ENCODE measurements at regions not wholly inside any gene's neighbourhood (a gene's known extent, or its start where the extent isn't known, plus 50 kb on each side); places are given as distances from the start of the nearest gene placed in this dataset.

DNA sequence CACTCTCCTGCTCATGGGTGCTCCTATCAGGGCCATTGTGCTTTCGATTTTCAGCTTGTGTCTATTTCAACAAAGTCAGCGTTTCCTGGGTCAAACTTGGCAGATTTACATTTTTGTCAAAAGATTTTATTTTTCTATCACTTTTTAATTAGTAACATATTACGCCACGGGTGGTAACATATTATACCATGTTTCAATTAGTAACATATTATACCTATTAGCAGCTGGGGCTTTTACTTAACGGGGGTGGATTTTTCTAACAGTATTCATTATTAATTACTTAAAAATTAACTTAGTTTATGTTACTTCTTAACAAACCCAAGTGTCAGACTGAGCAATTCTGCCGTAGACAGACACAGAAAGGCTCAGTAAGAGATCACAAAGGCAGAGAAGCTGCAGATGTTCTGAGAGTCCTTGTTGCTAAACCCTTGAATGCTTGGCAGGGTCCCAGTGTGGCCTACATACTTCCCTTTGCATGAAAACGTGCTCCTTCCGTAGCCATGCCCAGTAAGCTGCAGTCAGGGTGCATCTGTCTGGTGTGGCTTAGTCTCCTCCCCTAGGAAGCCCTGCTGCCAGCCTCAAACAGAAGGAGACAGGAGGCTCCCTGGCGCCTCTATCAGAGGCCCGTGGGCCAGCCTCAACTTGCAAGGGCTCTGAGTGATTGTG lies 263.1 kb upstream of the CXCL12 start:
- no peak overlapping the region for H3K4me3 ChIP-seq (ENCODE audit: insufficient read depth in 1 of 2, low read depth in 1 of 2, low read length in 2 of 2)
- no peaks in the 10 kb centered on the region for H3K9me3 ChIP-seq (ENCODE audit: control insufficient read depth, low read length)
- peak overlapping the region; percentile 10 for H3K4me2 ChIP-seq (ENCODE audit: low read length, poor library complexity, severe bottlenecking)
- no peak overlapping the region for H3K23ac ChIP-seq (ENCODE audit: low read length in 2 of 2)
- peak overlapping the region; percentile 96 for H3K27ac ChIP-seq (ENCODE audit: low read length, poor library complexity, severe bottlenecking)
- H2BK12ac ChIP-seq (ENCODE audit: low read length in 2 of 2), result no peak overlapping the region
- no peaks in the 10 kb centered on the region for H3K79me1 ChIP-seq (replicated peaks; ENCODE audit: low read length, poor library complexity, severe bottlenecking)
- H3K14ac ChIP-seq (ENCODE audit: low read length in 2 of 2), result no peak overlapping the region
- peak overlapping the region; percentile 78 for H2BK5ac ChIP-seq (ENCODE audit: low read depth, low read length, poor library complexity, severe bottlenecking)
- H3K4ac ChIP-seq (ENCODE audit: low read depth in 1 of 2, low read length in 2 of 2), result no peak overlapping the region
- no peak overlapping the region for H2BK120ac ChIP-seq (ENCODE audit: low read depth, low read length)
- no peak overlapping the region for H4K8ac ChIP-seq (ENCODE audit: low read length)
- H3K4me1 ChIP-seq (ENCODE audit: control insufficient read depth, insufficient read depth, low read depth, low read length), result peaks cover 20% of the 10 kb centered on the region
- no peak overlapping the region for H4K91ac ChIP-seq (ENCODE audit: low read length)
- H3K9ac ChIP-seq (ENCODE audit: low read length), result peak overlapping the region; percentile 3
- DNase-seq, result no peak
- H2AFZ ChIP-seq (ENCODE audit: low read depth, low read length), result no peak overlapping the region
- no peak overlapping the region for H2BK15ac ChIP-seq (ENCODE audit: low read depth, poor library complexity, severe bottlenecking)
- no peaks in the 10 kb centered on the region for H3K27me3 ChIP-seq (ENCODE audit: control insufficient read depth in 1 of 2, insufficient read depth in 1 of 2, low read length in 2 of 2)
- 84% methylated on average over 6 of the region's 10 CpGs for WGBS
- no peak overlapping the region for H3K18ac ChIP-seq (ENCODE audit: low read depth in 1 of 2, low read length in 2 of 2)
- peak overlapping the region; percentile 52 for H2AK5ac ChIP-seq (ENCODE audit: low read length, severe bottlenecking)
- H3K36me3 ChIP-seq (ENCODE audit: control insufficient read depth in 1 of 2, insufficient read depth in 2 of 2, low read depth in 1 of 2, low read length in 2 of 2), result no peaks in the 10 kb centered on the region

DNA sequence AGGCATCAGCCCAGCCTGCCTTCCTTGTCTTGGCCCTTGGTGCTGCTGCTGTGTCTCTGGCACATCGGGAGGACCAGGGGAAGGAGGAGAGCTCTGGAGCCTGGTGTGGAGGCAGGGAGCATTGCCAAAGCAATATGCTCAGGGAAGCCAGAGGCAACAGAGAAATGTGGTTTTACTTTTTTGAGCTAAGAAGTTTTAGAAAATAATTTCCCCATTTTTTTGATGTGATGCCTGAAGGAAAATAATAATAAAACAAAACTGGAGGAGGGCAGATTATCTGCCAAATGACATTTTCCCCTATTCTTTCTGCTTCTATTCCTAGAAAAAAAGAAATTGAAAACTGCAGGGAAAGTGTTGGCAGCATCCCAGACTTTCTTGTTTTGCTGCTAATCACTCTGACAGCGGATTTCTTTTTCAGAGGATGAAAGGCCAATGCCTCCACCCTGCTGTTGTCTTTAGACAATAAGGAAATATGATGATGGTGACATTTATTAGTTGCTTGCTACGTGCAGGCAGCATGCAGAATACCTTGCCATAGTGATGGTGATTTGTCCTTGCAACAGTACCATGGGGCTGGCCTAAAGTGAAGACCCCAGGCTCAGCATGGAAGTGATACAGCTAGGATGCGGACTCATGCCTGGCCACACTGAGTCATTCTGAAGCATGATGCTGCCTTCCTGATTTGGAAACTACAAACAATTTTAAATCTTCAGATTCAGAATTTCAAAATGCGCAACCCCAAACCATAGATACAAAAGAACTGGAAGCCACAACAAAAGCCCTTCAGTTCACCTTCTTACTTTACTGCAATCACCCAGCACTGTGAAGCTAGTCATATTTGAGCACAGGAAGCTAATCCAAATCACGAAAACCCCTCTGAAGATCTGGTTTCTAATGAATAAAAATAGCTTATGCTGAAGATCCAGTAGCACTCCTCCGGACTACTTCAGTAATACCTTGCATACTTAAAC lies 260.2 kb upstream of the TMEM72 start:
- no peak overlapping the region for H4K8ac ChIP-seq (ENCODE audit: low read length)
- no peaks in the 10 kb centered on the region for H3K27me3 ChIP-seq (ENCODE audit: control insufficient read depth in 1 of 2, insufficient read depth in 1 of 2, low read length in 2 of 2)
- H2BK12ac ChIP-seq (ENCODE audit: low read length in 2 of 2), result no peak overlapping the region
- no peak overlapping the region for H3K14ac ChIP-seq (ENCODE audit: low read length in 2 of 2)
- H3K4me2 ChIP-seq (ENCODE audit: low read length, poor library complexity, severe bottlenecking), result no peak overlapping the region
- peaks cover 20% of the 10 kb centered on the region for H3K4me1 ChIP-seq (ENCODE audit: control insufficient read depth, insufficient read depth, low read depth, low read length)
- H2AFZ ChIP-seq (ENCODE audit: low read depth, low read length), result no peak overlapping the region
- WGBS, result 85% methylated on average over 5 of the region's 7 CpGs
- peak overlapping the region; percentile 70 for H3K9ac ChIP-seq (ENCODE audit: low read length)
- H3K27ac ChIP-seq (ENCODE audit: low read length, poor library complexity, severe bottlenecking), result no peak overlapping the region
- H3K79me1 ChIP-seq (replicated peaks; ENCODE audit: low read length, poor library complexity, severe bottlenecking), result no peaks in the 10 kb centered on the region
- no peak overlapping the region for H3K18ac ChIP-seq (ENCODE audit: low read depth in 1 of 2, low read length in 2 of 2)
- H3K9me3 ChIP-seq (ENCODE audit: control insufficient read depth, low read length), result no peaks in the 10 kb centered on the region
- H3K36me3 ChIP-seq (ENCODE audit: control insufficient read depth in 1 of 2, insufficient read depth in 2 of 2, low read depth in 1 of 2, low read length in 2 of 2), result no peaks in the 10 kb centered on the region
- H3K4me3 ChIP-seq (ENCODE audit: insufficient read depth in 1 of 2, low read depth in 1 of 2, low read length in 2 of 2), result peak overlapping the region in 1 of 2 experiments; percentile 16
- no peak overlapping the region for H3K4ac ChIP-seq (ENCODE audit: low read depth in 1 of 2, low read length in 2 of 2)
- H2AK5ac ChIP-seq (ENCODE audit: low read length, severe bottlenecking), result peak overlapping the region; percentile 54
- DNase-seq, result no peak
- no peak overlapping the region for H4K91ac ChIP-seq (ENCODE audit: low read length)
- no peak overlapping the region for H2BK120ac ChIP-seq (ENCODE audit: low read depth, low read length)
- H2BK15ac ChIP-seq (ENCODE audit: low read depth, poor library complexity, severe bottlenecking), result no peak overlapping the region
- H3K23ac ChIP-seq (ENCODE audit: low read length in 2 of 2), result no peak overlapping the region
- no peak overlapping the region for H2BK5ac ChIP-seq (ENCODE audit: low read depth, low read length, poor library complexity, severe bottlenecking)

DNA sequence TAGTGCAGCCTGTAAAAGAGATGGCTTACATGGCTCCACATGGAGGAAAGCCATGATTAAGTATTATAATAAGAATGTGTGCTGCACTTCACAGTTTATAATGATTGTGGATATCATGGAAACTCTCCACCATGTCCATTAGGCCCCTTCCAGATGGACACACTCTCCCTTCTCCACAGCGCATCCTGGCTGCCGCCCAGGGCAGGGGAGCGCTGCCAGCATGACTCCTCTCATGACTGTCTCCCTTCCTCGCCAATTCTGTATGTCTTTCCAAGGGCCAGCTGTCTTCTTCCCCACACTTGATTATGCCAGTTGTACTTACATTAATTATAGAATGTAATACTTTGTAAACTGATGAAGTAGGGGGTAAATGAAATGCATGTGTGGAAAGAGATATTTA lies 259.3 kb upstream of the TMEM72 start:
- H3K79me1 ChIP-seq (replicated peaks; ENCODE audit: low read length, poor library complexity, severe bottlenecking), result no peaks in the 10 kb centered on the region
- H3K9me3 ChIP-seq (ENCODE audit: control insufficient read depth, low read length), result no peaks in the 10 kb centered on the region
- peak overlapping the region in 1 of 2 experiments; percentile 16 for H3K4me3 ChIP-seq (ENCODE audit: insufficient read depth in 1 of 2, low read depth in 1 of 2, low read length in 2 of 2)
- H2BK15ac ChIP-seq (ENCODE audit: low read depth, poor library complexity, severe bottlenecking), result no peak overlapping the region
- H3K4me2 ChIP-seq (ENCODE audit: low read length, poor library complexity, severe bottlenecking), result no peak overlapping the region
- no peak overlapping the region for H2BK120ac ChIP-seq (ENCODE audit: low read depth, low read length)
- no peak overlapping the region for H4K8ac ChIP-seq (ENCODE audit: low read length)
- H3K4ac ChIP-seq (ENCODE audit: low read depth in 1 of 2, low read length in 2 of 2), result no peak overlapping the region
- no peak overlapping the region for H3K23ac ChIP-seq (ENCODE audit: low read length in 2 of 2)
- no peak overlapping the region for H3K18ac ChIP-seq (ENCODE audit: low read depth in 1 of 2, low read length in 2 of 2)
- no peaks in the 10 kb centered on the region for H3K27me3 ChIP-seq (ENCODE audit: control insufficient read depth in 1 of 2, insufficient read depth in 1 of 2, low read length in 2 of 2)
- peak overlapping the region; percentile 69 for H2AK5ac ChIP-seq (ENCODE audit: low read length, severe bottlenecking)
- H2BK5ac ChIP-seq (ENCODE audit: low read depth, low read length, poor library complexity, severe bottlenecking), result no peak overlapping the region
- no peak overlapping the region for H3K27ac ChIP-seq (ENCODE audit: low read length, poor library complexity, severe bottlenecking)
- WGBS, result 100% methylated on average over 2 of the region's 4 CpGs
- no peak overlapping the region for H4K91ac ChIP-seq (ENCODE audit: low read length)
- H3K4me1 ChIP-seq (ENCODE audit: control insufficient read depth, insufficient read depth, low read depth, low read length), result peaks cover 20% of the 10 kb centered on the region
- H2BK12ac ChIP-seq (ENCODE audit: low read length in 2 of 2), result no peak overlapping the region
- H3K36me3 ChIP-seq (ENCODE audit: control insufficient read depth in 1 of 2, insufficient read depth in 2 of 2, low read depth in 1 of 2, low read length in 2 of 2), result no peaks in the 10 kb centered on the region
- H3K14ac ChIP-seq (ENCODE audit: low read length in 2 of 2), result no peak overlapping the region
- DNase-seq, result no peak
- peak overlapping the region; percentile 70 for H3K9ac ChIP-seq (ENCODE audit: low read length)
- no peak overlapping the region for H2AFZ ChIP-seq (ENCODE audit: low read depth, low read length)

DNA sequence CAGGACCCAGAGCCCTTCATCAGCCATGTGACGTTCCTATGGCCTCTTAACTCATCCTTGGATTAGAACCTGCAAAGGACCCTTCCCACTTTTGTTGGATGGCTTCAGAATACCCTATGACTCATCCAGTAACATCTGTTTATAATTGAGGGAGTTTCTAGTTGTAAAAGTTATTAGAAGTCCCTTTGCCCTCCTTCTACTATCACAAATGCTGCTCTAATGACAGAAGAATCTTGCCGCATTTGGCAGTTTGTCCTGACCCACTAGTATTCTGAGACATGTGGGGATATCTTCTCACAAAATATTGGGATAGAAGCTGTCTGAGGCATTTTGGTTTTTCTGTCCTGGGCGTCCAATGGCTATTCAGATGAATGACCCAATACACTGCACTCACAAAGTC lies 251.8 kb upstream of the TMEM72 start:
- no peak overlapping the region for H2AFZ ChIP-seq (ENCODE audit: low read depth, low read length)
- H4K91ac ChIP-seq (ENCODE audit: low read length), result no peak overlapping the region
- DNase-seq, result no peak
- no peak overlapping the region for H2BK5ac ChIP-seq (ENCODE audit: low read depth, low read length, poor library complexity, severe bottlenecking)
- no peaks in the 10 kb centered on the region for H3K79me1 ChIP-seq (replicated peaks; ENCODE audit: low read length, poor library complexity, severe bottlenecking)
- peaks cover 3% of the 10 kb centered on the region for H3K4me1 ChIP-seq (ENCODE audit: control insufficient read depth, insufficient read depth, low read depth, low read length)
- H3K14ac ChIP-seq (ENCODE audit: low read length in 2 of 2), result no peak overlapping the region
- 93% methylated on average over 3 of the region's 3 CpGs for WGBS
- H2BK12ac ChIP-seq (ENCODE audit: low read length in 2 of 2), result no peak overlapping the region
- no peak overlapping the region for H2BK120ac ChIP-seq (ENCODE audit: low read depth, low read length)
- H3K27ac ChIP-seq (ENCODE audit: low read length, poor library complexity, severe bottlenecking), result no peak overlapping the region
- peak overlapping the region; percentile 26 for H2AK5ac ChIP-seq (ENCODE audit: low read length, severe bottlenecking)
- H3K4ac ChIP-seq (ENCODE audit: low read depth in 1 of 2, low read length in 2 of 2), result no peak overlapping the region
- no peak overlapping the region for H3K18ac ChIP-seq (ENCODE audit: low read depth in 1 of 2, low read length in 2 of 2)
- no peak overlapping the region for H4K8ac ChIP-seq (ENCODE audit: low read length)
- H3K4me3 ChIP-seq (ENCODE audit: insufficient read depth in 1 of 2, low read depth in 1 of 2, low read length in 2 of 2), result no peak overlapping the region
- no peaks in the 10 kb centered on the region for H3K36me3 ChIP-seq (ENCODE audit: control insufficient read depth in 1 of 2, insufficient read depth in 2 of 2, low read depth in 1 of 2, low read length in 2 of 2)
- H2BK15ac ChIP-seq (ENCODE audit: low read depth, poor library complexity, severe bottlenecking), result no peak overlapping the region
- H3K9ac ChIP-seq (ENCODE audit: low read length), result no peak overlapping the region
- no peaks in the 10 kb centered on the region for H3K27me3 ChIP-seq (ENCODE audit: control insufficient read depth in 1 of 2, insufficient read depth in 1 of 2, low read length in 2 of 2)
- no peak overlapping the region for H3K23ac ChIP-seq (ENCODE audit: low read length in 2 of 2)
- H3K4me2 ChIP-seq (ENCODE audit: low read length, poor library complexity, severe bottlenecking), result no peak overlapping the region
- H3K9me3 ChIP-seq (ENCODE audit: control insufficient read depth, low read length), result no peaks in the 10 kb centered on the region

All from mesenchymal stem cell (in vitro differentiated cells and primary cell).